ENCODE measurements at regions not wholly inside any gene's neighbourhood (a gene's known extent, or its start where the extent isn't known, plus 50 kb on each side); places are given as distances from the start of the nearest gene placed in this dataset.
A peak's percentile ranks its signal among the peaks of the same experiment; 100 is the strongest.

GRCh38 chr12:85509857-85510256, 229.8 kb downstream of the ALX1 start:
- DNase-seq: no peak

GRCh38 chr12:85516039-85516438, 236.0 kb downstream of the ALX1 start:
- DNase-seq: no peak

- no peak for DNase-seq
Observed at GRCh38 chr12:85516667-85517325, 236.8 kb downstream of the ALX1 start.

- DNase-seq: no peak
Observed at GRCh38 chr12:85519163-85519562, 239.1 kb downstream of the ALX1 start.

- peak; percentile 4 for DNase-seq
Observed at GRCh38 chr12:85523197-85523596, 243.2 kb downstream of the ALX1 start.

GRCh38 chr12:85527192-85527591, 247.2 kb downstream of the ALX1 start:
- no peak for DNase-seq

GRCh38 chr12:85529896-85530295, 249.9 kb downstream of the ALX1 start:
- no peak for DNase-seq

- no peak for DNase-seq
Observed at GRCh38 chr12:85530456-85530855, 250.4 kb downstream of the ALX1 start.

GRCh38 chr12:85531341-85531740, 251.3 kb downstream of the ALX1 start:
- no peak for DNase-seq

GRCh38 chr12:85549640-85550039, 269.6 kb downstream of the ALX1 start:
- DNase-seq: no peak

- no peak for DNase-seq
Observed at GRCh38 chr12:85550924-85551323, 270.9 kb downstream of the ALX1 start.

- peak; percentile 25 for DNase-seq
Observed at GRCh38 chr12:85552461-85552860, 272.4 kb downstream of the ALX1 start.

GRCh38 chr12:85557850-85558249, 277.8 kb downstream of the ALX1 start:
- DNase-seq: no peak

- DNase-seq: no peak
Observed at GRCh38 chr12:85558684-85559083, 277.5 kb downstream of the RASSF9 start.

- DNase-seq: no peak
Observed at GRCh38 chr12:85559127-85559526, 277.1 kb downstream of the RASSF9 start.

GRCh38 chr12:85559536-85559935, 276.7 kb downstream of the RASSF9 start:
- peak; percentile 22 for DNase-seq

GRCh38 chr12:85562765-85563164, 273.4 kb downstream of the RASSF9 start:
- no peak for DNase-seq

GRCh38 chr12:85564786-85565185, 271.4 kb downstream of the RASSF9 start:
- no peak for DNase-seq

- no peak for DNase-seq
Observed at GRCh38 chr12:85568395-85569103, 267.7 kb downstream of the RASSF9 start.

GRCh38 chr12:85569261-85569660, 266.9 kb downstream of the RASSF9 start:
- no peak for DNase-seq

GRCh38 chr12:85572956-85573355, 263.3 kb downstream of the RASSF9 start:
- peak; percentile 57 for DNase-seq

GRCh38 chr12:85573635-85574214, 262.5 kb downstream of the RASSF9 start:
- DNase-seq: no peak

GRCh38 chr12:85574291-85574690, 261.9 kb downstream of the RASSF9 start:
- no peak for DNase-seq
